BLaER1 treated with 17β-estradiol and CSF1 and Interleukin-3, amounts not matched to agents 10 nM and 100 nM (cell line): ENCODE measurements at regions not wholly inside any gene's neighbourhood (a gene's known extent, or its start where the extent isn't known, plus 50 kb on each side); places are given as distances from the start of the nearest gene placed in this dataset.

Experiments used
- H3K27ac ChIP-seq, 11 experiments: shearing (Covaris generic); formaldehyde crosslinking; 2 replicates each; pipeline ENCODE4 v1.8.1; 2022
- H3K27me3 ChIP-seq, 11 experiments: shearing (Covaris generic); formaldehyde crosslinking; 2 replicates each; pipeline ENCODE4 v1.8.1; 2022
- H3K36me3 ChIP-seq, 11 experiments: shearing (Covaris generic); formaldehyde crosslinking; 2 replicates each; pipeline ENCODE4 v1.8.1; 2022
- H3K4me1 ChIP-seq, 10 experiments: shearing (Covaris generic); formaldehyde crosslinking; 2 replicates each; pipeline ENCODE4 v1.8.1; 2022
- H3K4me2 ChIP-seq, 11 experiments: shearing (Covaris generic); formaldehyde crosslinking; 2 replicates each; pipeline ENCODE4 v1.8.1; 2022
- H3K4me3 ChIP-seq, 10 experiments: shearing (Covaris generic); formaldehyde crosslinking; 2 replicates each; pipeline ENCODE4 v1.8.1; 2022
- H3K9ac ChIP-seq, 11 experiments: shearing (Covaris generic); formaldehyde crosslinking; 2 replicates each; pipeline ENCODE4 v1.8.1; 2022
- H3K9me3 ChIP-seq, 11 experiments: shearing (Covaris generic); formaldehyde crosslinking; replicated peaks in 1 of 11; 2 replicates each; pipeline ENCODE4 v1.8.1; 2022
- H4K20me1 ChIP-seq, 11 experiments: shearing (Covaris generic); formaldehyde crosslinking; 2 replicates each; pipeline ENCODE4 v1.8.1; 2022
- Cebpa-rat ChIP-seq, 11 experiments: shearing (Covaris generic); IDR thresholded peaks; 2 replicates each; pipeline ENCODE4 v1.8.1; 2022

GRCh38 chr18:78072375-78072774 is 822.7 kb downstream of the GALR1 start:
- no peak overlapping the region for H3K27ac ChIP-seq
- no peaks in the 10 kb centered on the region for H4K20me1 ChIP-seq
- H3K9me3 ChIP-seq, result peaks cover 0 to 1% (median 0%) of the 10 kb centered on the region in 11 experiments; a peak in 2 of 22 replicates
- TF ChIP-seq Cebpa-rat (IDR thresholded peaks at IDR 0.05), result no peak
- no peak overlapping the region for H3K4me2 ChIP-seq
- H3K27me3 ChIP-seq, result no peaks in the 10 kb centered on the region
- H3K9ac ChIP-seq, result no peak overlapping the region
- no peaks in the 10 kb centered on the region for H3K36me3 ChIP-seq
- H3K4me1 ChIP-seq, result peaks cover 0 to 6% (median 0%) of the 10 kb centered on the region in 10 experiments; a peak in 2 of 20 replicates
- no peak overlapping the region for H3K4me3 ChIP-seq

- Histone ChIP-seq H3K4me3 (no peak overlapping the region), H3K27me3 (no peaks in the 10 kb centered on the region), H3K4me1 (peaks cover 0 to 6% (median 0%) of the 10 kb centered on the region in 10 experiments; a peak in 2 of 20 replicates), H3K36me3 (no peaks in the 10 kb centered on the region), H3K4me2 (no peak overlapping the region), H4K20me1 (no peaks in the 10 kb centered on the region), H3K27ac (no peak overlapping the region), H3K9ac (no peak overlapping the region), H3K9me3 (no peaks in the 10 kb centered on the region)
- no peak for TF ChIP-seq Cebpa-rat (IDR thresholded peaks at IDR 0.05)
These were observed 823.6 kb downstream of the GALR1 start for GRCh38 chr18:78073275-78073674.

GRCh38 chr18:78074400-78075020 is 824.9 kb downstream of the GALR1 start:
- Histone ChIP-seq H3K9me3 (no peaks in the 10 kb centered on the region), H3K4me1 (peaks cover 0 to 6% (median 0%) of the 10 kb centered on the region in 10 experiments; a peak in 2 of 20 replicates), H3K4me3 (no peak overlapping the region), H3K4me2 (no peak overlapping the region), H4K20me1 (no peaks in the 10 kb centered on the region), H3K9ac (no peak overlapping the region), H3K27me3 (no peaks in the 10 kb centered on the region), H3K27ac (no peak overlapping the region), H3K36me3 (no peaks in the 10 kb centered on the region)
- TF ChIP-seq Cebpa-rat (IDR thresholded peaks at IDR 0.05), result no peak

GRCh38 chr18:78080081-78080480 is 830.4 kb downstream of the GALR1 start:
- TF ChIP-seq Cebpa-rat (IDR thresholded peaks at IDR 0.05), result no peak
- Histone ChIP-seq H3K4me2 (no peak overlapping the region), H4K20me1 (no peaks in the 10 kb centered on the region), H3K9me3 (no peaks in the 10 kb centered on the region; a peak in 1 of 22 replicates), H3K4me1 (no peaks in the 10 kb centered on the region), H3K36me3 (no peaks in the 10 kb centered on the region), H3K27me3 (no peaks in the 10 kb centered on the region), H3K9ac (no peak overlapping the region), H3K4me3 (no peak overlapping the region), H3K27ac (no peak overlapping the region)

- H3K9ac ChIP-seq, result no peak overlapping the region
- TF ChIP-seq Cebpa-rat (IDR thresholded peaks at IDR 0.05), result no peak
- H3K36me3 ChIP-seq, result no peaks in the 10 kb centered on the region
- H3K9me3 ChIP-seq, result no peaks in the 10 kb centered on the region; a peak in 1 of 22 replicates
- no peak overlapping the region for H3K4me2 ChIP-seq
- no peaks in the 10 kb centered on the region for H3K4me1 ChIP-seq
- H3K4me3 ChIP-seq, result no peak overlapping the region
- H3K27ac ChIP-seq, result no peak overlapping the region
- no peaks in the 10 kb centered on the region for H4K20me1 ChIP-seq
- H3K27me3 ChIP-seq, result no peaks in the 10 kb centered on the region
These were observed 831.1 kb downstream of the GALR1 start for GRCh38 chr18:78080761-78081160.

GRCh38 chr18:78082816-78083215 is 833.2 kb downstream of the GALR1 start:
- H4K20me1 ChIP-seq, result no peaks in the 10 kb centered on the region
- H3K36me3 ChIP-seq, result no peaks in the 10 kb centered on the region
- H3K4me2 ChIP-seq, result no peak overlapping the region
- no peaks in the 10 kb centered on the region; a peak in 1 of 22 replicates for H3K9me3 ChIP-seq
- no peak for TF ChIP-seq Cebpa-rat (IDR thresholded peaks at IDR 0.05)
- H3K27ac ChIP-seq, result no peak overlapping the region
- no peak overlapping the region for H3K9ac ChIP-seq
- H3K4me1 ChIP-seq, result no peaks in the 10 kb centered on the region
- H3K27me3 ChIP-seq, result no peaks in the 10 kb centered on the region
- H3K4me3 ChIP-seq, result no peak overlapping the region

GRCh38 chr18:78085241-78086185 is 835.9 kb downstream of the GALR1 start:
- H3K9me3 ChIP-seq, result no peaks in the 10 kb centered on the region; a peak in 1 of 22 replicates
- H3K4me3 ChIP-seq, result no peak overlapping the region
- H4K20me1 ChIP-seq, result no peaks in the 10 kb centered on the region
- no peaks in the 10 kb centered on the region for H3K27me3 ChIP-seq
- no peak for TF ChIP-seq Cebpa-rat (IDR thresholded peaks at IDR 0.05)
- H3K36me3 ChIP-seq, result no peaks in the 10 kb centered on the region
- no peak overlapping the region for H3K9ac ChIP-seq
- H3K4me1 ChIP-seq, result no peaks in the 10 kb centered on the region
- no peak overlapping the region for H3K27ac ChIP-seq
- no peak overlapping the region for H3K4me2 ChIP-seq

- Histone ChIP-seq H3K9ac (no peak overlapping the region), H3K4me3 (no peak overlapping the region), H3K9me3 (no peaks in the 10 kb centered on the region; a peak in 1 of 22 replicates), H3K4me2 (no peak overlapping the region), H3K36me3 (no peaks in the 10 kb centered on the region), H4K20me1 (no peaks in the 10 kb centered on the region), H3K4me1 (no peaks in the 10 kb centered on the region), H3K27ac (no peak overlapping the region), H3K27me3 (no peaks in the 10 kb centered on the region)
- no peak for TF ChIP-seq Cebpa-rat (IDR thresholded peaks at IDR 0.05)
These were observed 837.3 kb downstream of the GALR1 start for GRCh38 chr18:78086931-78087330.

GRCh38 chr18:78087338-78087737 is 837.7 kb downstream of the GALR1 start:
- Histone ChIP-seq H3K27ac (no peak overlapping the region), H3K9me3 (no peaks in the 10 kb centered on the region; a peak in 1 of 22 replicates), H3K36me3 (no peaks in the 10 kb centered on the region), H3K4me1 (no peaks in the 10 kb centered on the region), H3K4me2 (no peak overlapping the region), H4K20me1 (no peaks in the 10 kb centered on the region), H3K27me3 (no peaks in the 10 kb centered on the region), H3K9ac (no peak overlapping the region), H3K4me3 (no peak overlapping the region)
- TF ChIP-seq Cebpa-rat (IDR thresholded peaks at IDR 0.05), result no peak
